ENCODE measurements at regions not wholly inside any gene's neighbourhood (a gene's known extent, or its start where the extent isn't known, plus 50 kb on each side); places are given as distances from the start of the nearest gene placed in this dataset.

- no peaks in the 10 kb centered on the region for H3K36me3 ChIP-seq (ENCODE audit: control insufficient read depth, insufficient read depth, low read length, severe bottlenecking)
- H3K9me3 ChIP-seq (ENCODE audit: control insufficient read depth, low read length), result no peaks in the 10 kb centered on the region
- H3K9ac ChIP-seq (ENCODE audit: low read length), result no peak overlapping the region
- peaks cover 22% of the 10 kb centered on the region for H3K27me3 ChIP-seq (replicated peaks; ENCODE audit: control insufficient read depth, insufficient read depth, low read length)
- DNase-seq (ENCODE audit: low read depth), result no peak
- H3K4me1 ChIP-seq (ENCODE audit: control insufficient read depth, insufficient read depth, low read length), result no peaks in the 10 kb centered on the region
- H3K4me3 ChIP-seq (ENCODE audit: low read length), result no peak overlapping the region
Measured at GRCh38 chr17:77763023-77763422, 195.5 kb upstream of the TNRC6C start.

DNA sequence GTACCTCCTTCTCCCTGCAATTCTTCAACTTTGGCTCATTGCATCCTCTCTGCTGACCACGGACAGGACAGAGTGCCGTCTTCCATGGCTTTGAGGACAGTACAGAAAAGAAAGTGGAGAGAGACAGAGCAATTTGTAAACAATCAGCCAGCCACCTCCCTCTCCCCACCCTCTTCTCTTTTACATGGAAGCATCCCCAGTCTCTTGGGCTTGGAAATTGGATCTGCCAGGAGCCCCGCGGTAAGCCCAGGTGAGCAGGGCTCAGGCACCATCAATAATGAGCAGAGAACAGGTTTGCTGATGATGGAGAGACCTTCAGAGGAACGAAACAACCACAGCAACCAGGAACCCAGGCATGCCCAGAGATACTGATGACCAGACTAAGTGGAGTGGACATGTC lies 194.9 kb upstream of the TNRC6C start:
- H3K27me3 ChIP-seq (replicated peaks; ENCODE audit: control insufficient read depth, insufficient read depth, low read length), result peaks cover 27% of the 10 kb centered on the region
- no peaks in the 10 kb centered on the region for H3K9me3 ChIP-seq (ENCODE audit: control insufficient read depth, low read length)
- DNase-seq (ENCODE audit: low read depth), result no peak
- no peak overlapping the region for H3K4me3 ChIP-seq (ENCODE audit: low read length)
- no peak overlapping the region for H3K9ac ChIP-seq (ENCODE audit: low read length)
- H3K36me3 ChIP-seq (ENCODE audit: control insufficient read depth, insufficient read depth, low read length, severe bottlenecking), result no peaks in the 10 kb centered on the region
- H3K4me1 ChIP-seq (ENCODE audit: control insufficient read depth, insufficient read depth, low read length), result no peaks in the 10 kb centered on the region

DNA sequence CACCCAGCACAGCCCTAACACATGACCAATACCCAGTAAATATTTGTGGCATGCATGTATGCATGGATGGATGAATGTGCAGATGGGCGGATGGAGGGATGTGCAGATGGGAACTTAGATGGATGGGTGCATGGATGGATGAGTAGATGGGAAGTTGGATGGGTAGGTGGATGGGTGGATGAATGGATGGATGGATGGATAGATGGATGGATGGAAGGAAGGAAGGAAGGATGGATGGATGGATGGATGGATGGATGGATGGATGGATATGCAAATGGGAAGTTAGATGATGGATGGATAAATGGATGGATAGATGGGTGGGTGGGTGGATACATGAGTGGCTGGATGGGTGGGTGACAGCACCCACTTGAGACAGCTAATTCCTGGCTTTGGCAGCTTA lies 193.2 kb upstream of the TNRC6C start:
- H3K4me1 ChIP-seq (ENCODE audit: control insufficient read depth, insufficient read depth, low read length), result no peaks in the 10 kb centered on the region
- no peak overlapping the region for H3K9ac ChIP-seq (ENCODE audit: low read length)
- no peaks in the 10 kb centered on the region for H3K36me3 ChIP-seq (ENCODE audit: control insufficient read depth, insufficient read depth, low read length, severe bottlenecking)
- no peak for DNase-seq (ENCODE audit: low read depth)
- H3K9me3 ChIP-seq (ENCODE audit: control insufficient read depth, low read length), result no peaks in the 10 kb centered on the region
- peaks cover 35% of the 10 kb centered on the region for H3K27me3 ChIP-seq (replicated peaks; ENCODE audit: control insufficient read depth, insufficient read depth, low read length)
- no peak overlapping the region for H3K4me3 ChIP-seq (ENCODE audit: low read length)

GRCh38 chr17:77767148-77767547 lies 191.4 kb upstream of the TNRC6C start:
- H3K36me3 ChIP-seq (ENCODE audit: control insufficient read depth, insufficient read depth, low read length, severe bottlenecking), result no peaks in the 10 kb centered on the region
- H3K9me3 ChIP-seq (ENCODE audit: control insufficient read depth, low read length), result no peaks in the 10 kb centered on the region
- no peak overlapping the region for H3K9ac ChIP-seq (ENCODE audit: low read length)
- H3K27me3 ChIP-seq (replicated peaks; ENCODE audit: control insufficient read depth, insufficient read depth, low read length), result peaks cover 35% of the 10 kb centered on the region
- no peak overlapping the region for H3K4me3 ChIP-seq (ENCODE audit: low read length)
- no peak for DNase-seq (ENCODE audit: low read depth)
- H3K4me1 ChIP-seq (ENCODE audit: control insufficient read depth, insufficient read depth, low read length), result peaks cover 4% of the 10 kb centered on the region

DNA sequence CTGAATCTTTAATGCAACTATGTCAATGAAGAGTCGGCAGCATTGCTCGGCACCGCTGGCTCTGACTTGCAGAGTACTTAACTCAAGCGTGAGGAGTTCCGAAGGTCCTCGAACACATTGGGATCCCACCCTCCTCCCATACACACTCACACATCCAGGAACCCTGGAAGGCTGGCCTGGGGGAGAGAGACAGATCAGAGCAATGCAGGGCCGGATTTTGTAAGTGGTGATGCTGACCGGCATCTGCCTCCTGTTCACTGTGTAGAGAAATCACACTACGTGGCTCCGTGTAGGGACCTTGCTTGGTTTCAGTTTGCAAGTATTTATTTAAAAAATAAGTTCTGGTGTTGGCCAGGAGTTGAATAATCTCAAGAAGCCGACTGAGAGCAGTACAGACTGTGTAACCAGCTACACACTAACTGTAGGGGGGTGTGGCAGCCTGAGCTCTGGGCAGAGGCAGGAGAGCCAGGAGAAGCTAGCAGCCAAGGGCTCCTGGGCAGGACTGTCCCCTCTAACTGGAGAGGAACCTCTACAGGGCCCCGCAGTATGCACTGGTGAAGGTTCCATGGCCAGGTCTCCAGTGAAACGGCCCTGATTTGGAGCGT lies 190.2 kb upstream of the TNRC6C start:
- DNase-seq (ENCODE audit: low read depth), result peak; percentile 41
- Histone ChIP-seq H3K9ac (ENCODE audit: low read length) (no peak overlapping the region), H3K9me3 (ENCODE audit: control insufficient read depth, low read length) (no peaks in the 10 kb centered on the region), H3K4me3 (ENCODE audit: low read length) (no peak overlapping the region), H3K4me1 (ENCODE audit: control insufficient read depth, insufficient read depth, low read length) (peaks cover 9% of the 10 kb centered on the region), H3K36me3 (ENCODE audit: control insufficient read depth, insufficient read depth, low read length, severe bottlenecking) (no peaks in the 10 kb centered on the region), H3K27me3 (replicated peaks; ENCODE audit: control insufficient read depth, insufficient read depth, low read length) (peaks cover 31% of the 10 kb centered on the region)

- no peak for DNase-seq (ENCODE audit: low read depth)
- no peak overlapping the region for H3K9ac ChIP-seq (ENCODE audit: low read length)
- no peaks in the 10 kb centered on the region for H3K9me3 ChIP-seq (ENCODE audit: control insufficient read depth, low read length)
- peaks cover 25% of the 10 kb centered on the region for H3K27me3 ChIP-seq (replicated peaks; ENCODE audit: control insufficient read depth, insufficient read depth, low read length)
- no peak overlapping the region for H3K4me3 ChIP-seq (ENCODE audit: low read length)
- H3K36me3 ChIP-seq (ENCODE audit: control insufficient read depth, insufficient read depth, low read length, severe bottlenecking), result no peaks in the 10 kb centered on the region
- H3K4me1 ChIP-seq (ENCODE audit: control insufficient read depth, insufficient read depth, low read length), result peaks cover 9% of the 10 kb centered on the region
Measured at GRCh38 chr17:77769215-77769614, 189.3 kb upstream of the TNRC6C start.

- H3K4me1 ChIP-seq (ENCODE audit: control insufficient read depth, insufficient read depth, low read length), result peaks cover 9% of the 10 kb centered on the region
- H3K27me3 ChIP-seq (replicated peaks; ENCODE audit: control insufficient read depth, insufficient read depth, low read length), result peaks cover 20% of the 10 kb centered on the region
- H3K9ac ChIP-seq (ENCODE audit: low read length), result no peak overlapping the region
- DNase-seq (ENCODE audit: low read depth), result no peak
- H3K4me3 ChIP-seq (ENCODE audit: low read length), result no peak overlapping the region
- no peaks in the 10 kb centered on the region for H3K9me3 ChIP-seq (ENCODE audit: control insufficient read depth, low read length)
- H3K36me3 ChIP-seq (ENCODE audit: control insufficient read depth, insufficient read depth, low read length, severe bottlenecking), result no peaks in the 10 kb centered on the region
Measured at GRCh38 chr17:77769762-77770161, 188.7 kb upstream of the TNRC6C start.

DNA sequence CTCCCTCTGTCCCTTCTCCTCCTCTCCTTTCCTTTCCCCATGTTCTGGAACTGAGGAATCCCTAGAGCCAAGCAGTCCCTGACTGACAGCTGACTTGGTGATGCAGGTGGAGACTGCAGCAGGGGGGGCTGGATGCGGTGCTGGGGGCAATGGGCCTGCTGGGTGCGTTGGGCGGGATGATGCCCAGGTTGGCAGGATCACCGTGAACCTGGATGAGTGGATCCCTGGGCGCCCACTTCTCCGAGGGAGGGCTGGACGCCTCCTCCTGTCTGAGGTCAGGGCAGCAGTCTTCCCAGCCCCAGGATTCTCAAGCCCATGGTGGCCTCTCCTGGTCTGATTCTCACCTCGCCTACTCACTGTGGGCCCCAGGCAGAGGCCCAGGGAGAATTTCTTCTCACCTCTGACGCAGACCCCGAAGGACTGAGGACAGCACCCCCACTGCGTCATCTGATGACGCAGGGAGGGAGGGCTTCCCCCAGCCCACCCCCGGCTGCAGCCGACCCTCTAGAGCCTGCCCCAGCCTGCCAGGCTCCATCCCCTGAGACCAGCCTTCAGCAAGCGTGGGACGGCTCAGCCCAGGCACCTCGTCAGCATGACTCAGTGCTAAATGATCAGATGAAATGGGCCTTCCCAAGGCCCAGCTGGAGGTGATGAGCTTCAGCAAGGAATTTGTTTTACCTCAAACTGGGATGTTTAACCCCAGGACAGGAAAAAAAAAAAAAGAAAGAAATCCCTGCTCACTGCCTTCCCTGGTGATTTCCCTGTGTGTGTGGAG lies 188.0 kb upstream of the TNRC6C start:
- Histone ChIP-seq H3K9ac (ENCODE audit: low read length) (peak overlapping the region; percentile 21), H3K9me3 (ENCODE audit: control insufficient read depth, low read length) (no peaks in the 10 kb centered on the region), H3K27me3 (replicated peaks; ENCODE audit: control insufficient read depth, insufficient read depth, low read length) (peaks cover 13% of the 10 kb centered on the region), H3K4me1 (ENCODE audit: control insufficient read depth, insufficient read depth, low read length) (peaks cover 9% of the 10 kb centered on the region), H3K4me3 (ENCODE audit: low read length) (no peak overlapping the region), H3K36me3 (ENCODE audit: control insufficient read depth, insufficient read depth, low read length, severe bottlenecking) (no peaks in the 10 kb centered on the region)
- peak; percentile 21 for DNase-seq (ENCODE audit: low read depth)

DNA sequence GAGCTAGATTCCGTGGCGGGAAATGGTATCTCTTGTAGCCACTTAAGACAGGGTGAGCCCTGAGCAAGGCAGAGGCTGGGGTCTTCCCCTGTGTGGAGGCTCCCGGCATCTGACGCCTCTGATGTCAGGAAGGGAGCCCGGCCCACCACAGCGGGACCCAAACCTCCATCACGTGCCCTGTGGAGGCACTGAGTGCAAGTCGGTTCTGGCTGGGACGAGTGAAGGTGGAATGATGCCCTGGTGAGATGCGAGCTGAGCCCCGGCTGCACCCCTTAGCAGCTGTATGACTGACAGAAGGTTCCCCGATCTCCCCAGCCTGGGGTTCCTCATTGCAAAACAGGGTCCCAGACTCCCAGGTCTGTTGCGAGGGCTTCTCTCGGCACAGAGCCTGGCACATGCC lies 187.4 kb upstream of the TNRC6C start:
- Histone ChIP-seq H3K9me3 (ENCODE audit: control insufficient read depth, low read length) (no peaks in the 10 kb centered on the region), H3K4me3 (ENCODE audit: low read length) (no peak overlapping the region), H3K36me3 (ENCODE audit: control insufficient read depth, insufficient read depth, low read length, severe bottlenecking) (no peaks in the 10 kb centered on the region), H3K9ac (ENCODE audit: low read length) (peak overlapping the region; percentile 21), H3K27me3 (replicated peaks; ENCODE audit: control insufficient read depth, insufficient read depth, low read length) (peaks cover 13% of the 10 kb centered on the region), H3K4me1 (ENCODE audit: control insufficient read depth, insufficient read depth, low read length) (peaks cover 9% of the 10 kb centered on the region)
- DNase-seq (ENCODE audit: low read depth), result no peak

- no peak overlapping the region for H3K9ac ChIP-seq (ENCODE audit: low read length)
- no peaks in the 10 kb centered on the region for H3K9me3 ChIP-seq (ENCODE audit: control insufficient read depth, low read length)
- no peak overlapping the region for H3K4me3 ChIP-seq (ENCODE audit: low read length)
- no peak for DNase-seq (ENCODE audit: low read depth)
- no peaks in the 10 kb centered on the region for H3K36me3 ChIP-seq (ENCODE audit: control insufficient read depth, insufficient read depth, low read length, severe bottlenecking)
- peaks cover 13% of the 10 kb centered on the region for H3K27me3 ChIP-seq (replicated peaks; ENCODE audit: control insufficient read depth, insufficient read depth, low read length)
- peaks cover 9% of the 10 kb centered on the region for H3K4me1 ChIP-seq (ENCODE audit: control insufficient read depth, insufficient read depth, low read length)
Measured at GRCh38 chr17:77771587-77771986, 186.9 kb upstream of the TNRC6C start.

- no peaks in the 10 kb centered on the region for H3K9me3 ChIP-seq (ENCODE audit: control insufficient read depth, low read length)
- H3K36me3 ChIP-seq (ENCODE audit: control insufficient read depth, insufficient read depth, low read length, severe bottlenecking), result no peaks in the 10 kb centered on the region
- no peak overlapping the region for H3K9ac ChIP-seq (ENCODE audit: low read length)
- peaks cover 13% of the 10 kb centered on the region for H3K27me3 ChIP-seq (replicated peaks; ENCODE audit: control insufficient read depth, insufficient read depth, low read length)
- peaks cover 9% of the 10 kb centered on the region for H3K4me1 ChIP-seq (ENCODE audit: control insufficient read depth, insufficient read depth, low read length)
- no peak for DNase-seq (ENCODE audit: low read depth)
- H3K4me3 ChIP-seq (ENCODE audit: low read length), result no peak overlapping the region
Measured at GRCh38 chr17:77771998-77772397, 186.5 kb upstream of the TNRC6C start.

Measured in adipocyte (in vitro differentiated cells).